ENCODE measurements at regions not wholly inside any gene's neighbourhood (a gene's known extent, or its start where the extent isn't known, plus 50 kb on each side); places are given as distances from the start of the nearest gene placed in this dataset.

DNA sequence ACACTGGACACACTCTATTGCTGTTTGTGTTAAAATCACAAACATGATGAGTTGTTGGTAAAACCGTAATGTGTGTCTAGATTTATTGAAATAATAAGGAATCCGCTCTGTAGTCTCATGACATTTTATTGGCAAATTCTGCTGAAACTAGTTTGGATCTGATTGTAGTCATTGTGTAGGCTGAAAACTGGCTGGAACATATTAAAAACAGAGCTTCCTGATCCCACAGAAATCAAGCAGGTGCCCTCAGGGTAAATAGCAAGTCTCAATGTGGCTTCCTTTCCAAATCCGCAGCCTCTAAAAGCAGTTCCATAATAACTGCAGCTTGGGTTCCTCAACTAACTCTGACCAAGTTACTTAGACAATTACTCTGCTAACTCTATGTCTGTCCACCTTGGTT, 427.5 kb upstream of the KIF2A start:
- TF ChIP-seq, protein P1, sequence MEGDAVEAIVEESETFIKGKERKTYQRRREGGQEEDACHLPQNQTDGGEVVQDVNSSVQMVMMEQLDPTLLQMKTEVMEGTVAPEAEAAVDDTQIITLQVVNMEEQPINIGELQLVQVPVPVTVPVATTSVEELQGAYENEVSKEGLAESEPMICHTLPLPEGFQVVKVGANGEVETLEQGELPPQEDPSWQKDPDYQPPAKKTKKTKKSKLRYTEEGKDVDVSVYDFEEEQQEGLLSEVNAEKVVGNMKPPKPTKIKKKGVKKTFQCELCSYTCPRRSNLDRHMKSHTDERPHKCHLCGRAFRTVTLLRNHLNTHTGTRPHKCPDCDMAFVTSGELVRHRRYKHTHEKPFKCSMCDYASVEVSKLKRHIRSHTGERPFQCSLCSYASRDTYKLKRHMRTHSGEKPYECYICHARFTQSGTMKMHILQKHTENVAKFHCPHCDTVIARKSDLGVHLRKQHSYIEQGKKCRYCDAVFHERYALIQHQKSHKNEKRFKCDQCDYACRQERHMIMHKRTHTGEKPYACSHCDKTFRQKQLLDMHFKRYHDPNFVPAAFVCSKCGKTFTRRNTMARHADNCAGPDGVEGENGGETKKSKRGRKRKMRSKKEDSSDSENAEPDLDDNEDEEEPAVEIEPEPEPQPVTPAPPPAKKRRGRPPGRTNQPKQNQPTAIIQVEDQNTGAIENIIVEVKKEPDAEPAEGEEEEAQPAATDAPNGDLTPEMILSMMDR (IDR thresholded peaks at IDR 0.05): no peak
- TF ChIP-seq POLR2A (IDR thresholded peaks at IDR 0.05): no peak
